Stimulated activated CD8-positive, alpha-beta memory T cell treated with anti-CD3 and anti-CD28 coated beads, Interleukin-4, amount 100 ng/mL, for 48 hours (primary cell): ENCODE measurements at regions not wholly inside any gene's neighbourhood (a gene's known extent, or its start where the extent isn't known, plus 50 kb on each side); places are given as distances from the start of the nearest gene placed in this dataset.

Experiments used
- DNase-seq: peaks from one replicate; pipeline ENCODE4 v3.0.0-alpha.2; 2020

GRCh38 chr7:21041252-21041651, 254.6 kb upstream of the SP8 start:
- DNase-seq = no peak

- no peak for DNase-seq
These were observed 255.0 kb upstream of the SP8 start for GRCh38 chr7:21041666-21042065.

- no peak for DNase-seq
These were observed 257.7 kb upstream of the SP8 start for GRCh38 chr7:21044384-21044783.

DNA sequence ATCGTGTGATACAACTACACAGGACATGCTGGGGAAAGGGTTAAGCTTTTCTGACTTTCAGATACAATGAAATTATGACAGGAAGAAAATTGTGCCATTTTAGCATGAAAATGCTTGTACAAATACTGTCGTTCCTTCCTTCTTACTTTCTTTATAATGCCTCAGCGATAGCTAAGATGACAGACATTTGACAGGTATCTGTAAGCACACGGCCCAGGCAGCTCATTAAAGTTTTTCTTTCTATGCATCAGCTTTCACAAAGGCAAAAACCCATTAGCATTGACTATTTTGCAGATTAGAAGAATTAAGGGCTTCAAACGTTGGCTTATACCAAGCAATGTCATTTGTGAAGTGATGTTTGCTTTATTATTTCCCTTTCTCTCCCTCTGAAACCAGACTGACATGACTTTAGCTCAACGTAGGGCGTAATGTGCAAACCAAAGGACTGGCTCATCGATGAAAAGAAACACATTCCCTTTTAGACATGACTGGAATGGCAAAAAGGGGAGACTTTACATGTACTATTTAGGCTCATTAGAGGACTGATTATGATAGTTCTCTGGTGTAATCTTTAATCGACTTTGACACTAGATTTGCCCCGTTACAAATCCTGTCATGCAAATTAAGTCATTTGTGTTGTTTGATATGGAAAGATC, 258.4 kb upstream of the SP8 start:
- DNase-seq = no peak

- DNase-seq = no peak
These were observed 265.2 kb upstream of the SP8 start for GRCh38 chr7:21051865-21052264.

DNA sequence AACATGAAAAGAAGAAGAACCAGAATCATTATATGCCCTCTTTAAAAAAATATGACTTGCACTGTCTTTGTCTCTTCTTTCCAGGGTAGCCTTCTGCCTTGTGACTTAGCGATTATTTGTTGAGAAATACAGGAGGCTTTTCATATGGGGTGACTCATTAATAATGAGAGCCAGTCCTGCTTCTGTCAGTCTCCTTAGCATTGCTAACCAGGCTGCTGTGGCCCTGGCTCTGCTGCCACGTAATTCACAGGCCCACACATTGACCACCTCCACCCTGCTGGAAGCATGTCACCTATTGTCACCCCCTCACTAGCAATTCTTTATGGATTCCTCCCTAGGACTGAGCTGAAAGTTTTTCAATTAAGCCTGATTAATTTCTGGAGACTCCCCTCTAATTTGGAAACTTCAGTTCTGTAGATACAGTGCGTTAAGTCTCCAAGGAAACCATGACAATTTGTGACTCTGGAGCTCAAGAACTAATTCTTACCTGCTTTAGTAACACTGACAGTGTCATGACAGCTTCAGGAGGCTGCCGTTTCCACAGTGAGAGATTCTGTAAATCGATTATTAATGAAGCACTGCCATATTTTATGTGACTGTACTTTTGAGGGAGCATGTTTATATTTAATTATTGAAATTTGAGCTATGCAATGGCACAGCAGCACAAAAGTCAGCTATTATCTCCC, 267.9 kb upstream of the SP8 start:
- DNase-seq = no peak

- no peak for DNase-seq
These were observed 272.4 kb upstream of the SP8 start for GRCh38 chr7:21059069-21059468.

GRCh38 chr7:21063106-21063505, 276.4 kb upstream of the SP8 start:
- no peak for DNase-seq

DNA sequence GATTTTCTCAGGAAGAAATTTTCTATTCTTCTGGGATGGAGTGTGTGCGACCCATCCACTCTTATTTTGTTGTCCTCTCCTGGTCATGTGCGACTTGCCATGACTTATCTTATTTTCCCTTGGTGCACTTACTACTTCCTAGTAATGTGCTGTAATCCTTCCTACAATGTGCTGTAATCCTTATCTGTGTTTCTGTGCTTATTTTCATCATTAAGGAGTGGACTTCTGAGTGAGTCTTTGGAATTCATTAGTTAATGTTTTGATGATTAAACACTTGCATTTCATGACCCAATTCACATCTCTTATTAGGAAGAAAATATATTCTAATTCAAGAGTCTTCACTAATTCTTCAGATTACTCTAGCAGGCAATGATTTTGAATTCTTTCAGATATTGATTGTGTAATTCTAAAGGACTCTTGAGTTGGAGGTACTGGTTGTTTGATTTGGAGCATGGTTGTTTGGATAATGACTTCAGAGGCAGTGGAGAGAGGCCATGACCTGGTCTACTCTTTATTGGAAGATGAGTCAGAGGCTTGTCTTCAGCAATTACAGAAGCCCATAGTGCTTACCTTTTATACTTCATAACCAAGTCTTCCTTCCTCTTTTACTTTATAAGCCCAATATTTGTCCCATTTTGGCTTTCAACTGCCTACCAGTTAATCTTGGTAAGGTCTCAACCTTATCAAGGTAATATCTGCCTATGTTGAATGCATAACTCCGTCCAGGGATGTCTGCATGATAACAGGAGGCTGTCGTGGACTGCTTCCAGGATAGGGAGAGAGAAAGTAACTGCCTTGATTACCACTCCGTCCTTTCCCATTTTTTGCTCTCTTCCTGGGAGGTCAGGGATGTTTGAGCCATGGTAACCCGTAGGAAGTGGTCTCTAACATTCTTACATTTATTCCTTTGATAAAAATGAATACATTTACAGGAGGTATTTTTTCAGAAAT, 278.3 kb upstream of the SP8 start:
- no peak for DNase-seq

DNA sequence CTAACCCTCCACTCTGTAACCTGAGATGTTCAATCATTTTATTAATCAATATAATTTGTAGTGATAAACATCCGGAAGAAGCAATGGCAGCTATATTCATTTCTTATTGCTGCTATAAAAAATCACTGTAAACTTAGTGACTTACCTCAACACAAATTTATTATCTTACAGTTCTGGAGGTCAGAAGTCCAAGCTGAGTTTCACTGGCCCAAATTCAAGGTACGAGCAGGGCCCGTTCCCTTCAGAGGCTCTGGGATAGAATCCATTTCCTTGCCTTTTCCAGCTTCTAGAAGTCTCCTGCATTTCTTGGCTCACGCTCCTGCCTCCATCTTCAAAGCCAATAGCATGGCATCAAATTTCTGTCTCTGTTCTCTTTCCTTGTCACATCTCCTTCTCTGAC, 279.5 kb upstream of the SP8 start:
- no peak for DNase-seq

- no peak for DNase-seq
These were observed 280.5 kb upstream of the SP8 start for GRCh38 chr7:21067216-21067615.

- no peak for DNase-seq
These were observed 283.9 kb upstream of the SP8 start for GRCh38 chr7:21070571-21071090.

- no peak for DNase-seq
These were observed 285.1 kb upstream of the SP8 start for GRCh38 chr7:21071561-21072501.

GRCh38 chr7:21076054-21076453, 289.4 kb upstream of the SP8 start:
- no peak for DNase-seq

GRCh38 chr7:21076574-21076973, 289.9 kb upstream of the SP8 start:
- DNase-seq = no peak

GRCh38 chr7:21077602-21078001, 290.9 kb upstream of the SP8 start:
- no peak for DNase-seq

GRCh38 chr7:21084286-21084685, 297.6 kb upstream of the SP8 start:
- no peak for DNase-seq

DNA sequence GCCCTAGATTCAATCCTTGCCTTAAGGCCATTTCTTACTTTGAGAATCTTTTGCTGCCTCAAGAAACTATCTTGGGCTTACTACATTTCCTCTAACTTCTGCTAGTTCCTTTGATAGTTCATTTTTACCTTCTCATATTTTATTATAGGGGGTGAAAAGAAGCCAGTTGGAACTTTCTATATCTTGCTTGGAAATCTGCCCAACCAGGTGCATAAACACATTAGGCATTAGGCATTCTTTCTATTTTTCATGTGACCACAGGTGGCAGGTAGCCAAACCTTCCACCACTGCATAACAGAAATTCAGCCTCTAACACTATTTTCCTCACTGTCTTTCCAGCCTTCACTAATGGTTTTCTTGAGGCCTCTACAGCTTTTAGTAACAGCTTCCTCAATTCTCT, 300.0 kb upstream of the SP8 start:
- no peak for DNase-seq

- DNase-seq = no peak
These were observed 303.0 kb upstream of the SP8 start for GRCh38 chr7:21089653-21090052.

GRCh38 chr7:21092766-21093702, 306.3 kb upstream of the SP8 start:
- DNase-seq = no peak

- no peak for DNase-seq
These were observed 307.9 kb upstream of the SP8 start for GRCh38 chr7:21094589-21094988.
